NCI-H1436 treated with DMSO at 0.1 percent for 48 hours (cell line): ENCODE measurements at regions not wholly inside any gene's neighbourhood (a gene's known extent, or its start where the extent isn't known, plus 50 kb on each side); places are given as distances from the start of the nearest gene placed in this dataset.
"Not testable (repeated sequence)": the region's sequence is repeated elsewhere in the genome, so short reads cannot be mapped to it uniquely, and the experiment has no call there.

ENCODE experiments used
- DNase-seq: peaks from one replicate; lab custom pipeline; 2025; lab: John Stamatoyannopoulos, UW

DNA sequence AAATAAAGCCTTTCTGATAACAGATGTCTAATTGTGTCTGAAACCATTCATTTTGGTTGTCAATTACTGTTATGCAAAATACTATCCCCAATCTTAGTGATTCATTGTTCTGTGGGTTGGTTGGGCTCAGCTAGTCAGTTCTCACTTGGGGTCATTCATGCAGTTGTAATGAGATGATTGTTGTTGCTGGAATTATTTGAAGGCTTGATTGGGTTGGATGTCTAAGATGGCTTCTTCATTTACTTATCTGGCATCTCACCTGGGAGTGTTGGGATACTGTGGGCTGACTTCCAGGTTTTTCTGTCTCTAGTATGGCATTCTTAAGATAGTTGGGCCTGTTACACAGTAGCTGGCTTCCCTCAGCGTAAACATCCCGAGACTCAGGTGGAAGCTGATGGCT lies 217.8 kb upstream of the B3GALT2 start:
- no peak for DNase-seq

DNA sequence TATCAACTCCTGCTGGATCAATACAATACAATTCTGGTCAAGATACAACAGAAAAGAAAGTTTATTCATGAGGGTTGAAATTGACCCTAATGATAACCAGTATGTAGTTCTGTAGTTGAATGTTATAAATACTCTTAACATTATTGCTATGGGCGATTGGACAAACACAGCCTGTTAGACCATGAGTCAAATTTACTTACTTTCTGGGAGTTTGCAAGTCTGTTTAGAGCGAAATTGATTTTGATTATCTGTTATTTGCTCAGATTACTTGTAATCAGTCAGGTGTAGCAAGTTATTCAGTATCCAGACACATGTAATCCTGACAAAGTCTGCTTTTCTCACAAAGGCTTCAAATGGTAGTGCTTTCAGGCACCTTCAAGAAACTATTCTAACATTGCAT lies 216.6 kb upstream of the B3GALT2 start:
- no peak for DNase-seq

DNA sequence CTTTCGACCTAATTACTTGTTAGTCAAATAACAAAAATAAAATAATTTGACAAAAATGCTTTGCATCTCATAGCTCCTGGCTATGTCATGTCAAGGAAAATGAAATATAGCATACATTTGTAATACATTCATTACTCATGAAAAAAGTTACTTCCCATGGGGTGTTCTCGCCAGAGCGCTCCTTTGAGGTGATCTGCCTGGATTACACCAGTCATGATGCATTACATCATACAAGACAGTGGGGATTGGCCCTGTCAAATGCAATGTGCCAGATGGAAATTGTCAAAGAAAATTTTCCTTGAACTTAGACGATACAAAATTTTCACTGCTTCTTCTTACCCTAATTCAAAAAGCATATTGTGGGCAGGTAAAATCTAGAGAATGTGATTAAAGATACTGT lies 215.6 kb upstream of the B3GALT2 start:
- no peak for DNase-seq

DNA sequence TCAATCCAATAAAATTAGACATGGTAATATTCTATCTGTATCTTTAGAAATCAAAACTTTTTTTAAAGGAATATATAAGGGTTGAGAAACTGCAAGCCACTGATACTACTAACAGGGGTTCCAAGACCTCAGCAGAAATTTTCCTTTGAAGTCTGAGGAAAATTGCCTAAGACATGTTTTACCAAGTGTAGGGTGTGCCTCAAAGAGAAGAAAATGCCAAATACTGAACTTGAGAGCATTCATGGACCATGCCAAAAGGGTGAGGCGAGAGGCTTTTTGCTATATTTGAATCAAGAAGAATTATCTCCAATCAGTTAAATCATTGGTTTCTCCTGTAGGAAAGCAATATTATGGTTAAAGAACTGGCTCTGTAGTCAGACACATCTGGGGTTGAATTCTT lies 207.9 kb upstream of the B3GALT2 start:
- DNase-seq, result no peak

- no peak for DNase-seq
These were observed 206.3 kb upstream of the B3GALT2 start for GRCh38 chr1:193392686-193393085.

- DNase-seq, result no peak
These were observed 202.3 kb upstream of the B3GALT2 start for GRCh38 chr1:193388683-193389082.

DNA sequence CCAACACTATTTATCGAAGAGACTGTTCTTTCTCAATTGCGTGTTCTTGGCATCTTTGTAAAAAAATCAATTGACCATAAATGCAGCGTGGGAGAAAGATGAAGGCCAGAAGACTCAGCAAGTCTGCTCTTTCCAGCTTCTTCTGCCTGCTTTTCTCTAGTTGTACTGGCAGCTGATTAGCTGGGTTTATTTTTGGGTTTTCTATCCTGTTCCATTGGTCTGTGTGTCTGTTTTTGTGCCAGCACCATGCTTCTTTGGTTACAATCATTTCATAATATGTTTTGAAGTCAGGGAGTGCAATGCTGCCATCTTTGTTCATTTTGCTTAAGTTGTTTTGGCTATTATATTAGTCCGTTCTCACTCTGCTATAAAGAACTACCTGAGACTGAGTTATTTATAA lies 201.8 kb upstream of the B3GALT2 start:
- no peak for DNase-seq

- DNase-seq, result no peak
These were observed 201.0 kb upstream of the B3GALT2 start for GRCh38 chr1:193387406-193387805.

- not testable (repeated sequence) for DNase-seq
These were observed 192.0 kb upstream of the B3GALT2 start for GRCh38 chr1:193378451-193378850.

GRCh38 chr1:193377472-193377871 lies 191.1 kb upstream of the B3GALT2 start:
- DNase-seq, result no peak

DNA sequence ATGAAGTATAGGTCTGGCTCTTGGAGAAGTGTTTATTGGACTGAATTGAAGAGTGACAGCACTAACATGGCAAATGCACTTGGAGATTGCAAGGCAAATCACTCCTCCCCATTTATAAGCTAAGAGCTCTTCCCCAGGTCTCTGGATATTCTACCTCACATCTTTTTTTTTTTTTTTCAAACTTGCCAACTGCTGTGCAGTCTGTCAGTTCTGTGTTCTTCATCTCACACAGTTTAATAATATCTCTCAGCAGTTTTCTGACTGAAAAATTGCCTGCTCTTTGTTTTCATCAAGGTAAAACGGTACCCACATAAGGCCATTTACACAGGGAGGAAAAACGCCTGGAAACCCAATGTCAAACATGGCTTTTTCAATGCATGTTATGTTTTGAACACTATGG lies 186.1 kb upstream of the B3GALT2 start:
- no peak for DNase-seq

DNA sequence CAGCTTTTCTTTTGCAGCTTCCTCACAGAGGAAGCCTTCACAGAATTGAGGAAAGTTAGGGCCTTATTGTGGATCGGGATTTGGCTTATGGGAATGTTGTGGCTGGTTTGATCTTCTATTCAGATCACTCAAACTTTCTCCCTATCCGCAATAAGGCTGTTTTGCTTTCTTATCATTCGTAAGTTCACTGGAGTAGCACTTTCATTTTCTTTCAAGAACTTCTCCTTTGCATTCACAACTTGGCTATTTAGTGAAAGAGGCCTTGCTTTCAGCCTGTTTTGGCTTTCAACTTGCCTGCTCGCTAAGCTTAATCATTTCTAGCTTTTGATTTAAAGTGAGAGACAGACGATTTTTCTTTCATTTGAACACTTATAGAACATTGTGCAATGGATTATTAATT lies 181.9 kb upstream of the B3GALT2 start:
- no peak for DNase-seq

GRCh38 chr1:193367863-193368262 lies 181.4 kb upstream of the B3GALT2 start:
- DNase-seq, result no peak

- DNase-seq, result no peak
These were observed 180.5 kb upstream of the B3GALT2 start for GRCh38 chr1:193366764-193367507.

DNA sequence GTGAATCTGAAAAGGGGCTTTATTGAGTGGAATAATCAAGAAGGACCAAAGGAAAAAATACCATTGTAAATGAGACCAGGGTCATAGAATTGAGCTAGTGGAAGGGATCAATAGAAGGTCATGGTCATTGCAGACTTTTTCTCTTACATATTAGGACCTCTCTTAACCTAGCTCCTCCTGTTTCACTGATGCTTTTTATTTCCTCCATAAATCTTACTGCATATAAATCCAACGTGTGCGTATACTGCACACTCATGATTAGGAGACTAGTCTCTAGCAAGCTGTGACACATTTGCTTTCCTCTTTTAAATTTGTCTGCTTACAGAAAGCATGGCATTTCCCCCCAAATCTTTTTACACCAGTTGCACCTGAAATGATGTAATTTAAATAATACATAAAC lies 179.6 kb upstream of the B3GALT2 start:
- no peak for DNase-seq

GRCh38 chr1:193359631-193360030 lies 173.2 kb upstream of the B3GALT2 start:
- no peak for DNase-seq

- no peak for DNase-seq
These were observed 172.0 kb upstream of the B3GALT2 start for GRCh38 chr1:193358419-193358818.

- DNase-seq, result no peak
These were observed 169.8 kb upstream of the B3GALT2 start for GRCh38 chr1:193356249-193356648.

DNA sequence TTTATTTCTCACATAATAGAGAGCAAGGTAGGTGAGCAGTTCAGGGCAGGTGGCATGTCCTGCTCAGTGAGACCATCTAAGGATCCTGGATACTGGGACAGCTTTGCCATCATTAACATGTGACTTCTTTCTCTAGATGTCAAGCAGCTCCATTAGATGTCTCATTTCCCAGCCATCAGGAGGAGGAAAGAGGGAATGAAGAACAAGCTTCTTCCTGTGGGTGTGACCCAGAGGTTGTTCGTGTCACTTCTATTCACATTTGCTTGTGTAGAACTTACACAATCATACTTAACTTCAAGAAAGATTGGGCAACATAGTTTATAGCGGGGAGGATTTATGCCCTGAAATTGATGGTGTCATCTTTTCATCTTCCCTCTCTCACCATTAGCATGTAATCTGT lies 169.2 kb upstream of the B3GALT2 start:
- no peak for DNase-seq

- no peak for DNase-seq
These were observed 168.8 kb upstream of the B3GALT2 start for GRCh38 chr1:193355178-193355577.

DNA sequence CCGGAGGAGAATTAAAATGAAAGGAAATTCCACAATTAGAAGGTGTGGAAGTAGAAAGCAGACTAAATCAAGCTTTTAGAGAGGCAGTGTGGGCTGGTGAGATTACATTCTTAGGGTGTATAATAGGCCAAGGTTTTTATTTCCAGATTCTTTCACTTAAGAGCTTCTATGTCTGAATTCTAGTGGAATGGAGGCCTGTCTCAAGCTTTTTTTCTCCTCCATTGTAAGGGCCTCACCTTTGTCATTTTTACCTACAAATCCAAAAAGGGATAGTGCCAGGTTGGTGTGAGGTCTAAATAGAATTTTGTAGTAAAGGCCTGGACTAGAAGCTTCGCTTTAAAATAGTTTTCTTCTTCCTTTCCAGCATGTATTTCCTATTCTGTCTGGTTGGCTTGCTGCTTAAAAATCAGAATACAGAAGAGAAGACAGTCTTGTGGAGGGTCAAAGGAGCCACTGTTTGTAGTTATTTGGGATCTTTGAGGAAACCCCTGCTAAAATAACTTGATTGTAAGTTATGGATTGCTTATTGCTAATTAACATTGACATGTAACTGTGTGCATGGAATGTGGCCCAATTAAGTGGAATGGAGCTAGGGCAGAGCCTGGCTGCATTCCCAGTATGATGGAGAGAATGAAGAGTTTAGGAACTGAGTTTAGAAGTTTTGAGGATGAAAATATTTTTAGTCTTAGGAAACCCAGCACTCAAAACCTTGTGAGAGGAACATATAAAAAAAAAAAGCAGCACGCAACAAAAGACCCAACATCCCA lies 162.5 kb upstream of the B3GALT2 start:
- no peak for DNase-seq

GRCh38 chr1:193348091-193348768 lies 161.8 kb upstream of the B3GALT2 start:
- no peak for DNase-seq

- DNase-seq, result no peak
These were observed 159.7 kb upstream of the B3GALT2 start for GRCh38 chr1:193346085-193346484.
